Ectodermal cell (in vitro differentiated cells): ENCODE measurements at regions not wholly inside any gene's neighbourhood (a gene's known extent, or its start where the extent isn't known, plus 50 kb on each side); places are given as distances from the start of the nearest gene placed in this dataset.

Source experiments
- H3K27ac ChIP-seq: 2 replicates; pipeline ENCODE4 v1.7.0; 2013; ENCODE audit warnings: mild to moderate bottlenecking, low read depth, low read length; ENCODE audit not compliant: insufficient read depth, poor library complexity, severe bottlenecking
- H3K27me3 ChIP-seq: 2 replicates; pipeline ENCODE4 v1.7.0; 2013; ENCODE audit warnings: mild to moderate bottlenecking, low read length; ENCODE audit not compliant: insufficient read depth, control insufficient read depth, poor library complexity, severe bottlenecking
- H3K36me3 ChIP-seq: one replicate; pipeline ENCODE4 v1.7.0; 2013; ENCODE audit warnings: low read length; ENCODE audit not compliant: control insufficient read depth, insufficient read depth
- H3K4me1 ChIP-seq: one replicate; pipeline ENCODE4 v1.7.0; 2013; ENCODE audit warnings: low read length; ENCODE audit not compliant: control insufficient read depth, insufficient read depth
- H3K4me3 ChIP-seq: 2 replicates; pipeline ENCODE4 v1.7.0; 2013; ENCODE audit warnings: low read depth, low read length, control low read depth; ENCODE audit not compliant: insufficient read depth
- H3K9me3 ChIP-seq: 2 replicates; pipeline ENCODE4 v1.7.0; 2013; ENCODE audit warnings: mild to moderate bottlenecking, low read length, moderate library complexity; ENCODE audit not compliant: control insufficient read depth
- WGBS, 2 experiments: methylation state at CpG; one replicate each; pipeline ENCODE4 v1.1.7; 2013; ENCODE audit warnings: missing lambda C conversion rate in 2 of 2; 5-methylcytosine and 5-hydroxymethylcytosine counted together

DNA sequence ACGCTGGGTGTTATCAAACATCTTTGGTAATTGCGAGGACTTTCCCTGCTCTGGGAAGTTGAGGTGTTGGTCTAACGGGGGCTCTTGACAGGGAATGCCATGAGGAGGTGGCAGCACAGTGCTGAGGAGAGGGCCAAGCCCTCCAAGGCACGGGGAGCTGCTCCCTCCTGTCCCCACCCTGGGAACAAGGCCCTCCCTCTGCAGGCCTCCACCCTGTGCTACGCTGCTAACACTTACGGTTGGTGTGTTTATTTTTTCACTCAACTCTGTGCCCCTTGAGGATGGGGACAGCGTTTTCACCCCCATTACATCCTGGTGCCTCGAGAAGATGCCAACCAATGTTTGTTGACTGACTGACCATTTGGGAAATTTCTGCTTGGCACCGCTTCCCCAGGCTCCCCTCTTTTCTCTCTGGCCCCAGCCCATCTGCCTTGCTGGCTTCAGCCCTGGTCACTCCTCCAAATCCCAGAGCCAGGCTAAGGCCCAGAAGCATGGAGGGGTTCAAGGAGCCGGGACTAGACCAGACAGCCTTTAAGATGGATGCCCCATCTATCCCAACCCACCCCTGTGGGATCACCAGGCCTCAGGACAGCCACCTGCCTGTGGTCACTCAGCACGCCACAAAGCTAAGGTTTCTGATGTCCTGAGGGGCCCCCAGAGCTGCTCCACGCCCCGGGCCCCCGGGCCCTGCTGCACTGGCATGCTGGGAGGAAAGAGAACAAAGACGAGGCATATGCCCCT, 125.7 kb downstream of the BARX1 start:
- Histone ChIP-seq H3K27me3 (peaks cover 12% of the 10 kb centered on the region), H3K4me3 (no peak overlapping the region), H3K4me1 (no peaks in the 10 kb centered on the region), H3K27ac (no peak overlapping the region), H3K36me3 (no peaks in the 10 kb centered on the region), H3K9me3 (no peaks in the 10 kb centered on the region)
- 88 to 90% methylated on average over 15 of the region's 15 CpGs for WGBS, 2 experiments

DNA sequence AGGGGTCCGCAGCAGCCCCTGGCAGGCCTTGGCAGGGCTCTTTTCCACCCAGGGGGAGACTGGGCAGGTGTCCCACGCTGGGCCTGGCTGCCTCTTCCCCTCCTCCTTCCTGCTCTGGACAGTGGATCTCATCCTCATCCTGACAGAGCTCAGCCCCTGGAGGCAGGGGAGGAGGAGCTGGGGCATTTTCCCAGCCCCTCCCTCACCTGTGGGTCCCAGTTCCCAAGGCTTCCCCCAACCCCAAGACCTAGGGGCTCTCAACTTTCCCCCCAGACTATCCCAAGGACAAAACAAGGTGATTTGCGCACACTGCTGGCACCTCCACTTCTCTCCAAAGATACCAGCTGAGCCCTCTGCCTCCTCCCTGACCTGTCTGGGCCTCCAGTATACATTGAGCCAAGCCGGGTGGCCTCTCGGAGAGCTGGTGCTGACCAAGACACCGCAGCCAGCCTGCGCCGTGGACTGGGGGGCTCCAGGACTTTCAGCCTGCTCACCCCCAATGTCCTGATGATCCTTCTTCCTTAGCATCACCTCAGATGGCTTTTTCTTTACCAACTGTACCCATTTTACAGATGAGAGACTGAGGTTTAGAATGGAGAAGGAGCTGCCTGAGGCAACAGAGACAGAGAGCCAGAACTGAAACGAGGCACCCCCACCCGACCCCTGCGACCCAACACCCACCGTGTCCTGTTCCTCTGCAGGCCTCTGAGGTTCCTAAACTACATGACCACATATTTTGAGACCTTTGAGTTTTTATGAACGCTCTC, 126.6 kb downstream of the BARX1 start:
- H3K4me1 ChIP-seq, result no peaks in the 10 kb centered on the region
- H3K27ac ChIP-seq, result no peak overlapping the region

DNA sequence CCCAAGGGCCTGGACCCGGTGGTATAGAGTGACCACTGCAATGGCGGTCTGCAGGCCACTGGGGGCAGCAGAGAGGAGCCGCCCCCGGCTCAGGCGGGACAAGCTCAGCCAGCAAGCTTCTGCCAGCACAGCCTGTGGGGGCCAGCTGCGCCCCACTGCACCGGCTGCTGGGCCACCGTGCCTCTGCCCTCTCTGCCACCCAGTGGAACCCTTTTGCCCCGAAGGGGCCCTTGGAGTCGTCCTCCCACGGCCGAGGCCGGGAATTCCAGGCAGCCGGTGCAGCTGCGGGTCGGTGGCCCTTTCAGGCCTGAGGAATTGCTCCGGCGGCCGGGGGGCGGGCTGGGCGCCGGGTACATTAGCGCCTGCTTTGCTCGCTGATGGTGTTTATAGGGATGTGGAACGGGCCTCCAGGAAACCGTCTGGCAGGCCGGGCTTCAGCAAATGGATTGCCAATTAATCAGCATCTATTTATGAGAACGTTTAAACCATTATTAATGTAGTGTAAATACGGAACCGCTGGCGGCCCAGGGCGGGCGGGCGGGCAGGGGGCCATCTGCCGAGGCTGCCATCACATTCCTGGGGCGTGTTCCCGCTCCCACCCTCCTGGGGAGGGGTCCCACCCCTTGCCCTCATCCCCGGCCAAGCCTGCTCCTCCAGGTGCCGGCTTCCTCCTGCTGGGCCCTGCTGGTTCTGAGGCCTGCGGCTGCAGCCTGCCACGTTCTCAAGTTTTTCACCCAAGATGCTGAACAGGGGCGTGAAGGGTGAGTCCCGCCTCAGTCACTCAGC, 127.4 kb downstream of the BARX1 start:
- WGBS, 2 experiments, result 31% methylated on average over 42 to 43 of the region's 43 CpGs
- no peaks in the 10 kb centered on the region for H3K4me1 ChIP-seq
- peaks cover 12% of the 10 kb centered on the region for H3K27me3 ChIP-seq
- H3K36me3 ChIP-seq, result no peaks in the 10 kb centered on the region
- no peak overlapping the region for H3K27ac ChIP-seq
- no peaks in the 10 kb centered on the region for H3K9me3 ChIP-seq
- H3K4me3 ChIP-seq, result peak overlapping the region; percentile 23

More for the DNA sequence above, 126.6 kb downstream of the BARX1 start:
- 89 to 90% methylated on average over 13 of the region's 13 CpGs for WGBS, 2 experiments
- no peaks in the 10 kb centered on the region for H3K9me3 ChIP-seq
- no peak overlapping the region for H3K4me3 ChIP-seq
- H3K27me3 ChIP-seq, result peaks cover 12% of the 10 kb centered on the region
- H3K36me3 ChIP-seq, result no peaks in the 10 kb centered on the region

DNA sequence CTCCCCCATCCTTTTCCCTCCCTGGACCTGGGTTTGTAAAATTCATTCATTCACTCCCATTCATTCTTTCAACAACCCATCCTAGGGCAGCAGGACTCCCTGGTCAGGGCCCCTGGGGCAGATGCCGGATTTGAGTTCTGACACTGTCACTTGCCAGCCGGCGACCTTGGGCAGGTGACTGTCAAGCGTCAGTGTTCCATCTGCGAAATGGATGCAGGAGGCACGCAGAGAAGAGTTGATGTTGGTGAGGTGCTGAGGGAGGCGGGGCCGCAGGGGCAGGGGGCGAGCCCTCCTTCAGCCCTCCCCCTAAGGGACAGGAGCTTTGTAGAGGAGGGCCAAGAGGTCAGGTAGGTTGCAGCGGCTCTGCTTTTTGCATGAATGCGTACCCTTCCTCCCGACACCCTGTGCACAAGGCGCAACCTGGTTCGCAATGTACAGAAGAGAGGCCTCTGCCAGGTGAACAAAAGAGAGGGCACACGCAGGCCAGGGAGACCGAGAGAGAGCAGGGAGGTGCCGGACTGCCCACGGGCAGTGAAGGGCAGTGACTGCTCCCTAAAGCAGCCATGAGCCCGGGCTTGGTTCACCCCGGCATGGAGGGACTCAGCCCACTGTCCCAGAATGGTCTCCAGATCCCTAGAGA, 128.1 kb downstream of the BARX1 start:
- H3K9me3 ChIP-seq, result no peaks in the 10 kb centered on the region
- no peak overlapping the region for H3K4me3 ChIP-seq
- H3K4me1 ChIP-seq, result no peaks in the 10 kb centered on the region
- no peak overlapping the region for H3K27ac ChIP-seq
- no peaks in the 10 kb centered on the region for H3K36me3 ChIP-seq
- H3K27me3 ChIP-seq, result peaks cover 12% of the 10 kb centered on the region
- WGBS, 2 experiments, result 60 to 65% methylated on average over 19 to 20 of the region's 20 CpGs

DNA sequence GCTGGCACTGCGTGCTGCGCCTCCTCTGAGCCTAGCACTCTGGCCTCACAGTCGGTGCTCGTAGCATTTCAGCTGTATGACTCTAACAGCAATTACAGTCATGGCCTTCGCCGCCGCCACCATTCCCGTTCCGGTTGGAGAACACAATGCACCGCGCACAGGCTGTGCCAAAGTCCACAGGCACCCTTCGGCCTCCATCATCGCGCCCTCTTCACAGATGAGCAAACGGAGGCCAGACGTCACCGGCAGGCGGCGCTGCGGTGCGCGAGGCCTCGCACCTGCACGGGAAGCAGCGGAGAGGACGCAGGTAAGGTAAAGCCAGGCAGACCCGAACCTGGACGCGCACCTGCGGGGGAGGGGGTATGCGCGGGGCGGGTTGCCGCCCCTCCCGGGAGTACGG, 128.9 kb downstream of the BARX1 start:
- no peaks in the 10 kb centered on the region for H3K9me3 ChIP-seq
- H3K4me1 ChIP-seq, result no peaks in the 10 kb centered on the region
- H3K36me3 ChIP-seq, result no peaks in the 10 kb centered on the region
- peaks cover 12% of the 10 kb centered on the region for H3K27me3 ChIP-seq
- H3K4me3 ChIP-seq, result no peak overlapping the region
- 51 to 53% methylated on average over 36 of the region's 36 CpGs for WGBS, 2 experiments
- no peak overlapping the region for H3K27ac ChIP-seq

DNA sequence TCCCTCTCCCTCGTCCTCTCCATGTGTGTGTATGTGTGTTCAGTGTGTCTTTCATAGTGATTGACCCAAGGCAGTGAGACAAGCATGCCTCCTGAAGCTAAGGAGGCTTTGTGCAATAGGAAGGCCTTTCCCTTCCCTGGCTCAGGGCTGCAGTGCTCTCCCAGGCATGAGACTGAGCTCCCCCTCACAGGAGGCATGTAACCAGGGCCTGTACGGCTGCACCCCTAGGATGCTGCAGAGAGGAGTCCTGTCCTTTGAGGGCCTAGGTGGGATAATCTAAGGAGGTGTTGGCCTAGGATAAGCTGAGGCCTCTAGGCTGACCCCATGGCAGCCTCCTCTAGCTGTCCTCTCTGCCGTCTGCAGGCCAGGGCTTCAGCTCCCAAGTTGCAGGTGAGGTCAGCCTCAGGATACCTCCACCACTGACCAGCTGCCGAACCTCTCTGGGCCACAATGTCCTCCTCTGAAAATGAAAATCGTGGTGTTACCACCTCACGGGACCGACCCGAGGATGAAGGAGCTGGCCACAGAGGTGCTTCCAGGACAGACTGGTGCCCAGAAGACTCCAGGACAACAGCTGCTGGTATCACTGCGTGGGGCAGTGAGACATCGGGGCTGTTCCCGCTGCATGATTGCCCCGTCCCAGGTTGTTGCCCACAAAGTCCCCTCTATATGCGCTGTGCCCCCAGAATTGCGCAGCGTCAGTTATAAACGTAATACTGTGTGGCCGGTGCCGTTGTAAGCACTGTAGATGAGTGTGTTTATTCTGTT, 129.6 kb downstream of the BARX1 start:
- Histone ChIP-seq H3K4me1 (no peaks in the 10 kb centered on the region), H3K9me3 (no peaks in the 10 kb centered on the region), H3K36me3 (no peaks in the 10 kb centered on the region), H3K4me3 (no peak overlapping the region), H3K27ac (no peak overlapping the region), H3K27me3 (peaks cover 12% of the 10 kb centered on the region)
- 91% methylated on average over 18 of the region's 18 CpGs for WGBS, 2 experiments

DNA sequence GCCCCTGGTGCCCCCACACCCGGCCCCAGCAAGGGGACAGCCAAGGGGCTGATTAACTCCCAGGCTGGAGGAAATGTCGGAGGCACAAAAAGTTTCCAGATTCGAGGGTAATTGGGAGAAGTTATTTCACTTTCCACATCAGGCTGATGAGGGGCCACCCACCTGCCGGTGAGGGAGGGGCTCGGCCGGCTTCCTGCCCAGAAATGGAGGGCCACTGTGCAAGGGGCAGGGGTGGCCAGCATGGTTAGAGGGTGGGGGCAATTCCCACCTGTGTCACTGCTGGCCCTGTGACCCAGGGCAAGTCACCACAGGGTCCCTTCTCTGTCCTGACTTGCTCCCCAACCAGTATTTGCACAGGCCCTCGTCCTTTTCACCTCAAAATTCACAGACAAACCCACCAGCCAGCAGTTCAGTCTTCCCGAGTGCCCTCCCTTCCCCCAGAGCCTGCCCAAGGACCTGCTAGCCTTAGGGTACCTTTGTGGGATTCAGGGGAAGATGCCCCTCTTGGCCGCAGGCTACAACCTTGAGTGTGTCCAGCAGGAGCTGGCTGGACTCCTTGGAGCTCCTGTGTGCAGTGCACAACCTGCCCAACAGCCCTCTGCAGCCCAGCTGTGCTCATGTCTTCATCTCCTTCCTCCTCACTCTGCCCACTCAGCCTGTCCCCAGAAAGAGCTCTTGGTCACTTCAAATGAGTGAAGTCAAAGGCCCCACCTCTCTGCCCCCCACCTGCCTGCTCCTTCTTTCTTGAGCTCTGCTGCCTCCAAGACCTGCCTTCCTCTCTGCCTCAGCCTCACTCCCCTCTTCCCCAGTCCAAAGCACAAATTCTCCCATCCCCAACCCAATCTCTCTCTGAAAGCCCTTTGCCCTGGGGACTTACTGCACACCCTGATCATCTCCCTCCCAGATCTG, 130.5 kb downstream of the BARX1 start:
- Histone ChIP-seq H3K36me3 (no peaks in the 10 kb centered on the region), H3K27me3 (peaks cover 12% of the 10 kb centered on the region), H3K4me3 (no peak overlapping the region), H3K4me1 (no peaks in the 10 kb centered on the region), H3K27ac (no peak overlapping the region), H3K9me3 (no peaks in the 10 kb centered on the region)
- WGBS, 2 experiments, result 87 to 91% methylated on average over 9 of the region's 9 CpGs

DNA sequence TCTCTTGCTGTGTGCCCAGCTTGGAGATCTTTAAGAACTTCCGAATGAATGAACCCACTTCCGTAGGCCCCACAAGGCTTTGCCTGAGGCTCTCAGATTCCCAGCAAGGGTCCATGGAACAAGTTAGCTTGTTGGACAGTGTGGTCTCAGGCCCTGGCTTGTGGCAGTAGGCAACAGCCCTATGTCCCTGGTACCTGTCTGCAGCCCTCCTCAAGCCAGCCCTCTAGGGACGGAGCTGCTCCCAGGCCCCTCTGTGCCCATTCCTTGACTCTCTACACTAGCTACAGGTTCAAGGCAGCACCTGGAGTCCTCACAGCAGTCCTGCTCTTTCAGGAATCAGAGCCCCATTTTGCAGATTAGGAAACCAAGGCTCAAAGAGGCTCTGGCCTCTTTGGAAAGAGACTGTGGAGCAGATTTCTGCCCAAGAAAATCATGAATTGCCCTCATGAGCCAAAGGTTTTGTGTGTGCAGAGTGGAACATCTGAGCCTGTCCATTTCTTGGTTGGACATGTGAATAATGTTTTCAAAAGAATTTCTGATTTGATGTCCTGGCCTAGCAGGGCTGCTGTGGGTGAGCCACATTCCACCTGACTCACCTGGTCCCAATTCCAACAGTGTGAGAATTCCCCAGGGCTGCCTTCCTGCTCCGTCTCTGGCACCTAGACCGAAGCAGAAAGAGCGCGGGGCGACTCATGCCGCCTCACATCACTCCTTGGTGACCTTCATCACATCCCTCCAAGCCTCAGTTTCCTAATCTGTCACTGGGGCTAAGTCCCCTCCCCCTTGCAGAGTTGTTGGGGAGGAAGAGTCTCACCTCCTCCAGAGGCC, 131.7 kb downstream of the BARX1 start:
- Histone ChIP-seq H3K27ac (no peak overlapping the region), H3K27me3 (peaks cover 12% of the 10 kb centered on the region), H3K4me1 (no peaks in the 10 kb centered on the region), H3K36me3 (no peaks in the 10 kb centered on the region), H3K9me3 (no peaks in the 10 kb centered on the region), H3K4me3 (no peak overlapping the region)
- 88 to 90% methylated on average over 9 of the region's 9 CpGs for whole genome bisulfite sequencing, 2 experiments
